ENCODE measurements at regions not wholly inside any gene's neighbourhood (a gene's known extent, or its start where the extent isn't known, plus 50 kb on each side); places are given as distances from the start of the nearest gene placed in this dataset.
"Not testable (repeated sequence)": the region's sequence is repeated elsewhere in the genome, so short reads cannot be mapped to it uniquely, and the experiment has no call there.

- POLR2A ChIA-PET = no interaction called here
- no peak for DNase-seq (ENCODE audit: extremely low spot score)
- CTCF ChIA-PET = interaction anchor here (1.4 kb wide), 1 partner anchor 21 kb away, joined by 3 read pairs; no protein-coding TSS in a partner anchor
- TF ChIP-seq CTCF (IDR thresholded peaks at IDR 0.05; ENCODE audit: control extremely low read depth, extremely low read depth, low read depth, missing control alignments) = no peak
Measured at GRCh38 chr7:69367780-69368179, 230.5 kb upstream of the AUTS2 start.

- CTCF ChIA-PET = no interaction called here
- POLR2A ChIA-PET = no interaction called here
- TF ChIP-seq CTCF (IDR thresholded peaks at IDR 0.05; ENCODE audit: control extremely low read depth, extremely low read depth, low read depth, missing control alignments) = no peak
- no peak for DNase-seq (ENCODE audit: extremely low spot score)
Measured at GRCh38 chr7:69373171-69374043, 224.9 kb upstream of the AUTS2 start.

DNA sequence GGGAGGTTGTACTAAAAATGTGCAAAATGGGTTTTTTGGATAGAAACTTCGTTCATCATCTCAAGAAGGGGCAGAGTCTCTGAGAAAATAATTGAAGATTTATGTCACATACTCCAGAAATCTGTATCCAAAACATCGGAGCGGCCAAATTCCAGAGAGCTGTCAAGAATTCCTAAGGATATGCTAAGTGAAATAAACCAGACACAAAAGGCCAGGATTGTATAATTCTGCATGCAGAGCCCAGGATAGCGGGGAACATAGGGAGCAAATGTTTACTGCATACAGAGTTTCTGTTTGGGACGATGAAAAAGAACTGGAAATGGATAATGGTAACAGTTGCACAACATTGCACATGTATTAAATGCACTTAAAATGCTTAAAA, 224.2 kb upstream of the AUTS2 start:
- no peak for DNase-seq (ENCODE audit: extremely low spot score)
- ChIA-PET POLR2A (no interaction called here), CTCF (no interaction called here)
- TF ChIP-seq CTCF (IDR thresholded peaks at IDR 0.05; ENCODE audit: control extremely low read depth, extremely low read depth, low read depth, missing control alignments) = no peak

- TF ChIP-seq CTCF (IDR thresholded peaks at IDR 0.05; ENCODE audit: control extremely low read depth, extremely low read depth, low read depth, missing control alignments) = no peak
- CTCF ChIA-PET = interaction anchor here (1.1 to 1.7 kb wide), 2 partner anchors 10 to 13 kb away, joined by 3 to 4 read pairs; no protein-coding TSS in a partner anchor
- POLR2A ChIA-PET = no interaction called here
- DNase-seq (ENCODE audit: extremely low spot score) = no peak
Measured at GRCh38 chr7:69377191-69377590, 221.1 kb upstream of the AUTS2 start.

DNA sequence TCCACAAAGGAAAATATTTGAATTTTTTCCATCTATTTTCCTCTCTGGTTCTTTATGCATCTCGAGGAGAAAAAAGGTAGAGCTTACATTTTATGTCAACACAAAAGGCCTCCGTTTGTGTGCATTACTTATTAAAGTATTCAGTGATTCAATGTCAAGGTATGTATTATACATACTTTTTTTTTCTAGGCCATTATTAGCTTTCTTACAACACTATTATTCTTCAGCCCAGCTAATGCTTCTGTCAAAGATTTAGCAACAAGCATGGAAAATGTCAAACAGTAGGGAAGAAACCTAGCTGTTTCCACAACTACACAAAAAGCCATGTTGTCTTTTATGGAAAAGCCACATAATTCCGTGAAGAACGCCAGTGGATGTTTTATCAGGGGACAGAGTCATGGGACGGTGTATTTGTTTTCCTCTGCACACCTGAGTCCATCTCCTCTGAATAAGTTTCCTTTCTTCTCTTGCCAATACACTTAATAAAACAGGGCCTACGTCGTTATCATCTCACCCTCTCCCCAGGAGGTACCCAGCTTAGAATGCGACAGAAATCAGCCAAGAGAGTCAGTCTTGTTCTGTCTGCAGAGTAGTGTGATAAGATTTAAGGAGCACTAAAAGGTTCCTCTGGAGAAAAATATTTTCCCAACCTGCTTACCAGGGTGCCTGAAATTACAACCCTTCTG, 209.7 kb upstream of the AUTS2 start:
- CTCF ChIA-PET = interaction anchor here (0.6 to 1.1 kb wide), 2 partner anchors 14 to 20 kb away, joined by 3 read pairs; no protein-coding TSS in a partner anchor
- POLR2A ChIA-PET = no interaction called here
- DNase-seq (ENCODE audit: extremely low spot score) = no peak
- TF ChIP-seq CTCF (IDR thresholded peaks at IDR 0.05; ENCODE audit: control extremely low read depth, extremely low read depth, low read depth, missing control alignments) = no peak

GRCh38 chr7:69389216-69389615, 209.1 kb upstream of the AUTS2 start:
- no peak for DNase-seq (ENCODE audit: extremely low spot score)
- CTCF ChIA-PET = interaction anchor here (0.6 to 1.1 kb wide), 2 partner anchors 14 to 21 kb away, joined by 3 read pairs; no protein-coding TSS in a partner anchor
- POLR2A ChIA-PET = no interaction called here
- TF ChIP-seq CTCF (IDR thresholded peaks at IDR 0.05; ENCODE audit: control extremely low read depth, extremely low read depth, low read depth, missing control alignments) = no peak

DNA sequence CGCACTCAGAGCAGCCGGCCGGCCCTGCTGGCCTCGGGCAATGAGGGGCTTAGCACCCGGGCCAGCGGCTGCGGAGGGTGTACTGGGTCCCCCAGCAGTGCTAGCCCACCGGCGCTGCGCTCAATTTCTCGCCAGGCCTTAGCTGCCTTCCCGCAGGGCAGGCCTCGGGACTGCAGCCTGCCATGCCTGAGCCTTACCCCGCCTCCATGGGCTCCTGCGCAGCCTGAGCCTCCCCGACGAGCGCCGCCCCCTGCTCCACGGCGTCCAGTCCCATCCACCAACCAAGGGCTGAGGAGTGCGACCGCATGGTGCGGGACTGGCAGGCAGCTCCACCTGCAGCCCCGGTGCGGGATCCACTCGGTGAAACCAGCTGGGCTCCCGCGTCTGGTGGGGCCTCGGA, 204.4 kb upstream of the AUTS2 start:
- POLR2A ChIA-PET; DNase-seq (ENCODE audit: extremely low spot score); CTCF ChIA-PET: not testable (repeated sequence)
